Neural cell (in vitro differentiated cells): ENCODE measurements at regions not wholly inside any gene's neighbourhood (a gene's known extent, or its start where the extent isn't known, plus 50 kb on each side); places are given as distances from the start of the nearest gene placed in this dataset.

Experiments
- H2AFZ ChIP-seq: fragments of 200-600, 300-800 bp; sonication (generic), shearing (Covaris generic); 2 replicates; pipeline ENCODE4 v1.6.0; 2014; ENCODE audit warnings: low read depth, mild to moderate bottlenecking, antibody characterized with exemption, low read length, moderate library complexity
- H3F3A ChIP-seq: fragments of 200-600 bp; shearing (Covaris generic); 2 replicates; pipeline ENCODE4 v1.6.1; 2016; ENCODE audit warnings: mild to moderate bottlenecking, moderate library complexity, mixed read lengths, antibody characterized with exemption, low read length; ENCODE audit not compliant: insufficient read depth, poor library complexity, severe bottlenecking
- H3K27ac ChIP-seq: fragments of 200-600, 300-800 bp; sonication (generic), shearing (Covaris generic); 2 replicates; pipeline ENCODE4 v1.5.1; 2014; ENCODE audit warnings: mild to moderate bottlenecking, low read length, moderate library complexity
- H3K27me3 ChIP-seq: fragments of 300-800, 200-600 bp; sonication (generic), shearing (Covaris generic); 2 replicates; pipeline ENCODE4 v1.6.0; 2014; ENCODE audit warnings: mild to moderate bottlenecking, low read depth, low read length, moderate library complexity; ENCODE audit not compliant: insufficient read depth
- H3K36me3 ChIP-seq: fragments of 300-800, 200-600 bp; sonication (generic), shearing (Covaris generic); 2 replicates; pipeline ENCODE4 v1.5.1; 2014; ENCODE audit warnings: mild to moderate bottlenecking, antibody characterized with exemption, low read length, moderate library complexity; ENCODE audit not compliant: insufficient read depth
- H3K4me2 ChIP-seq: fragments of 300-800, 200-600 bp; sonication (generic), shearing (Covaris generic); 2 replicates; pipeline ENCODE4 v1.6.0; 2014; ENCODE audit warnings: mild to moderate bottlenecking, low read length
- H3K4me3 ChIP-seq: fragments of 300-800, 200-600 bp; sonication (generic), shearing (Covaris generic); 2 replicates; pipeline ENCODE4 v1.5.1; 2014; ENCODE audit warnings: mild to moderate bottlenecking, low read length, moderate library complexity
- H3K79me2 ChIP-seq: fragments of 200-600 bp; shearing (Covaris generic); replicated peaks from 2 replicates; pipeline ENCODE4 v1.6.0; 2014; ENCODE audit warnings: mild to moderate bottlenecking, low read length, moderate library complexity; ENCODE audit not compliant: insufficient read depth
- H3K9ac ChIP-seq: fragments of 300-800, 200-600 bp; sonication (generic), shearing (Covaris generic); 2 replicates; pipeline ENCODE4 v1.6.1; 2016; ENCODE audit warnings: mild to moderate bottlenecking, low read length, mixed read lengths
- H3K9me2 ChIP-seq: fragments of 200-600 bp; shearing (Covaris generic); 2 replicates; pipeline ENCODE4 v1.6.1; 2016; ENCODE audit warnings: mild to moderate bottlenecking, low read length, mixed read lengths; ENCODE audit not compliant: insufficient read depth
- H3K9me3 ChIP-seq: fragments of 200-600, 300-800 bp; sonication (generic), shearing (Covaris generic); 2 replicates; pipeline ENCODE4 v1.6.1; 2016; ENCODE audit warnings: mild to moderate bottlenecking, mixed run types, low read length, moderate library complexity, mixed read lengths
- H4K20me1 ChIP-seq: fragments of 200-600 bp; shearing (Covaris generic); 2 replicates; pipeline ENCODE4 v1.6.1; 2016; ENCODE audit warnings: mild to moderate bottlenecking, mixed run types; ENCODE audit not compliant: insufficient read depth
- EP300 ChIP-seq: fragments of 450-650 bp; conservative IDR thresholded peaks from 2 replicates; pipeline ENCODE4 v1.6.1; 2014; ENCODE audit warnings: antibody characterized with exemption, mild to moderate bottlenecking, moderate library complexity; ENCODE audit not compliant: poor library complexity, severe bottlenecking
- MXI1 ChIP-seq: fragments of 450-650 bp; conservative IDR thresholded peaks from 2 replicates; pipeline ENCODE4 v1.6.1; 2014; ENCODE audit warnings: antibody characterized with exemption, mild to moderate bottlenecking; ENCODE audit not compliant: poor library complexity, severe bottlenecking
- POLR2AphosphoS5 ChIP-seq: IDR thresholded peaks from 2 replicates; pipeline ENCODE4 v1.6.1; 2012
- RAD21 ChIP-seq: fragments of 450-650 bp; conservative IDR thresholded peaks from 2 replicates; pipeline ENCODE4 v1.6.1; 2014; ENCODE audit warnings: antibody characterized with exemption, mild to moderate bottlenecking, moderate library complexity
- SMC3 ChIP-seq: fragments of 450-650 bp; conservative IDR thresholded peaks from 2 replicates; pipeline ENCODE4 v1.6.1; 2014; ENCODE audit warnings: antibody characterized with exemption, mild to moderate bottlenecking, moderate library complexity; ENCODE audit not compliant: poor library complexity
- TF ChIP-seq, protein P1 (sequence below): IDR thresholded peaks from 2 replicates; pipeline ENCODE4 v1.6.1; 2012; ENCODE audit warnings: borderline replicate concordance
- TF ChIP-seq, protein P2 (sequence below): fragments of 450-650 bp; IDR thresholded peaks from 2 replicates; pipeline ENCODE4 v1.5.1; 2014; ENCODE audit warnings: antibody characterized with exemption, mild to moderate bottlenecking, moderate library complexity; ENCODE audit not compliant: poor library complexity, severe bottlenecking

DNA sequence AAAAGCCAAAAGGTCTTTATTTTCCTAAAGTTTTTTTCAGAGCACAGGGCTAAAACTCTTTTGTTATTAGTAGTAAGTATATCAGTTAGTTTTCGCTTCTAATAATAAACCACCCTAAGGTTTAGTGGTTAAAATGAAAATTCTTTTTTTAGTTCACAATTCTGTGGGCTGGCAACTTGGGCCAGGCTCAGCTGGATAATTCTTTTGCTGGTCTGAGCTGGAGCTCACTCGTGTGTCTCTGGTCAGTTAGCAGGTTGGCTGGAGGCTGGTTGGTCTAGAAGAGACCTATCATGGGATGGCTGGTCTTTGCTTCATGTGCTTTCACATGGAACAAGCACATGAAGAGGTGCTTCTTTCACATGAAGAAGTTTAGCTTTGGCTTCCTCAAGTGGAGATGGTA, 227.1 kb upstream of the LCORL start:
- Histone ChIP-seq H3K79me2 (no peaks in the 10 kb centered on the region), H3K4me3 (no peak overlapping the region), H3K27ac (no peak overlapping the region), H3K27me3 (no peaks in the 10 kb centered on the region), H3K9ac (no peak overlapping the region), H3K9me2 (no peaks in the 10 kb centered on the region), H3K4me2 (no peak overlapping the region), H3F3A (no peaks in the 10 kb centered on the region), H2AFZ (no peak overlapping the region), H4K20me1 (no peaks in the 10 kb centered on the region), H3K36me3 (no peaks in the 10 kb centered on the region), H3K9me3 (no peaks in the 10 kb centered on the region)
- TF ChIP-seq, protein P1, sequence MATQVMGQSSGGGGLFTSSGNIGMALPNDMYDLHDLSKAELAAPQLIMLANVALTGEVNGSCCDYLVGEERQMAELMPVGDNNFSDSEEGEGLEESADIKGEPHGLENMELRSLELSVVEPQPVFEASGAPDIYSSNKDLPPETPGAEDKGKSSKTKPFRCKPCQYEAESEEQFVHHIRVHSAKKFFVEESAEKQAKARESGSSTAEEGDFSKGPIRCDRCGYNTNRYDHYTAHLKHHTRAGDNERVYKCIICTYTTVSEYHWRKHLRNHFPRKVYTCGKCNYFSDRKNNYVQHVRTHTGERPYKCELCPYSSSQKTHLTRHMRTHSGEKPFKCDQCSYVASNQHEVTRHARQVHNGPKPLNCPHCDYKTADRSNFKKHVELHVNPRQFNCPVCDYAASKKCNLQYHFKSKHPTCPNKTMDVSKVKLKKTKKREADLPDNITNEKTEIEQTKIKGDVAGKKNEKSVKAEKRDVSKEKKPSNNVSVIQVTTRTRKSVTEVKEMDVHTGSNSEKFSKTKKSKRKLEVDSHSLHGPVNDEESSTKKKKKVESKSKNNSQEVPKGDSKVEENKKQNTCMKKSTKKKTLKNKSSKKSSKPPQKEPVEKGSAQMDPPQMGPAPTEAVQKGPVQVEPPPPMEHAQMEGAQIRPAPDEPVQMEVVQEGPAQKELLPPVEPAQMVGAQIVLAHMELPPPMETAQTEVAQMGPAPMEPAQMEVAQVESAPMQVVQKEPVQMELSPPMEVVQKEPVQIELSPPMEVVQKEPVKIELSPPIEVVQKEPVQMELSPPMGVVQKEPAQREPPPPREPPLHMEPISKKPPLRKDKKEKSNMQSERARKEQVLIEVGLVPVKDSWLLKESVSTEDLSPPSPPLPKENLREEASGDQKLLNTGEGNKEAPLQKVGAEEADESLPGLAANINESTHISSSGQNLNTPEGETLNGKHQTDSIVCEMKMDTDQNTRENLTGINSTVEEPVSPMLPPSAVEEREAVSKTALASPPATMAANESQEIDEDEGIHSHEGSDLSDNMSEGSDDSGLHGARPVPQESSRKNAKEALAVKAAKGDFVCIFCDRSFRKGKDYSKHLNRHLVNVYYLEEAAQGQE = no peak
- no peak for TF ChIP-seq RAD21
- TF ChIP-seq EP300 = no peak
- no peak for TF ChIP-seq POLR2AphosphoS5
- TF ChIP-seq SMC3 = no peak

DNA sequence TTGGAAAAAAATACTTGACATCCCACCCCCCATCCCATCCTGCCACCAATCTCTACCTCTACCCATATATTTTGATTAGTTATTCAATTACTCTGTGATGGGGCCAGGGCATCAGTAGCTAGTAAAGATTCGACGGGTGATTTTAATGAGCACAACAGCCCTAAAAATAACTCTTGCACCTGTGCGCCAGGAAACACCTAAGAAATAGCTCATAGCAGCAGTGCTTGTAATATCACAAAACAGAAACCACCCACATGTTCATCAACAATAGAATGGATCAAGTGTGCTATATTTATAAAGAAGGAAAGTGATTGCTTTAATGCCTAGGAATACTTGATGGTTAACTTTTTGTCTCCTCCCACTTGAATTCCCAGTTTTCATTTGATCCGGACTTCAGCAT, 225.6 kb upstream of the LCORL start:
- TF ChIP-seq MXI1 = no peak
- TF ChIP-seq, protein P1 = no peak
- TF ChIP-seq, protein P2, sequence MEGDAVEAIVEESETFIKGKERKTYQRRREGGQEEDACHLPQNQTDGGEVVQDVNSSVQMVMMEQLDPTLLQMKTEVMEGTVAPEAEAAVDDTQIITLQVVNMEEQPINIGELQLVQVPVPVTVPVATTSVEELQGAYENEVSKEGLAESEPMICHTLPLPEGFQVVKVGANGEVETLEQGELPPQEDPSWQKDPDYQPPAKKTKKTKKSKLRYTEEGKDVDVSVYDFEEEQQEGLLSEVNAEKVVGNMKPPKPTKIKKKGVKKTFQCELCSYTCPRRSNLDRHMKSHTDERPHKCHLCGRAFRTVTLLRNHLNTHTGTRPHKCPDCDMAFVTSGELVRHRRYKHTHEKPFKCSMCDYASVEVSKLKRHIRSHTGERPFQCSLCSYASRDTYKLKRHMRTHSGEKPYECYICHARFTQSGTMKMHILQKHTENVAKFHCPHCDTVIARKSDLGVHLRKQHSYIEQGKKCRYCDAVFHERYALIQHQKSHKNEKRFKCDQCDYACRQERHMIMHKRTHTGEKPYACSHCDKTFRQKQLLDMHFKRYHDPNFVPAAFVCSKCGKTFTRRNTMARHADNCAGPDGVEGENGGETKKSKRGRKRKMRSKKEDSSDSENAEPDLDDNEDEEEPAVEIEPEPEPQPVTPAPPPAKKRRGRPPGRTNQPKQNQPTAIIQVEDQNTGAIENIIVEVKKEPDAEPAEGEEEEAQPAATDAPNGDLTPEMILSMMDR = no peak
- no peak for TF ChIP-seq SMC3
- no peak overlapping the region for H3K9ac ChIP-seq
- no peak overlapping the region for H3K4me3 ChIP-seq
- no peaks in the 10 kb centered on the region for H3K9me2 ChIP-seq
- H3F3A ChIP-seq = no peaks in the 10 kb centered on the region
- no peak overlapping the region for H2AFZ ChIP-seq
- H3K79me2 ChIP-seq = no peaks in the 10 kb centered on the region
- no peaks in the 10 kb centered on the region for H4K20me1 ChIP-seq
- H3K36me3 ChIP-seq = no peaks in the 10 kb centered on the region
- no peaks in the 10 kb centered on the region for H3K9me3 ChIP-seq
- no peaks in the 10 kb centered on the region for H3K27me3 ChIP-seq
- H3K4me2 ChIP-seq = no peak overlapping the region
- H3K27ac ChIP-seq = no peak overlapping the region
